ENCODE measurements at regions not wholly inside any gene's neighbourhood (a gene's known extent, or its start where the extent isn't known, plus 50 kb on each side); places are given as distances from the start of the nearest gene placed in this dataset.
"Not testable (repeated sequence)": the region's sequence is repeated elsewhere in the genome, so short reads cannot be mapped to it uniquely, and the experiment has no call there.

DNA sequence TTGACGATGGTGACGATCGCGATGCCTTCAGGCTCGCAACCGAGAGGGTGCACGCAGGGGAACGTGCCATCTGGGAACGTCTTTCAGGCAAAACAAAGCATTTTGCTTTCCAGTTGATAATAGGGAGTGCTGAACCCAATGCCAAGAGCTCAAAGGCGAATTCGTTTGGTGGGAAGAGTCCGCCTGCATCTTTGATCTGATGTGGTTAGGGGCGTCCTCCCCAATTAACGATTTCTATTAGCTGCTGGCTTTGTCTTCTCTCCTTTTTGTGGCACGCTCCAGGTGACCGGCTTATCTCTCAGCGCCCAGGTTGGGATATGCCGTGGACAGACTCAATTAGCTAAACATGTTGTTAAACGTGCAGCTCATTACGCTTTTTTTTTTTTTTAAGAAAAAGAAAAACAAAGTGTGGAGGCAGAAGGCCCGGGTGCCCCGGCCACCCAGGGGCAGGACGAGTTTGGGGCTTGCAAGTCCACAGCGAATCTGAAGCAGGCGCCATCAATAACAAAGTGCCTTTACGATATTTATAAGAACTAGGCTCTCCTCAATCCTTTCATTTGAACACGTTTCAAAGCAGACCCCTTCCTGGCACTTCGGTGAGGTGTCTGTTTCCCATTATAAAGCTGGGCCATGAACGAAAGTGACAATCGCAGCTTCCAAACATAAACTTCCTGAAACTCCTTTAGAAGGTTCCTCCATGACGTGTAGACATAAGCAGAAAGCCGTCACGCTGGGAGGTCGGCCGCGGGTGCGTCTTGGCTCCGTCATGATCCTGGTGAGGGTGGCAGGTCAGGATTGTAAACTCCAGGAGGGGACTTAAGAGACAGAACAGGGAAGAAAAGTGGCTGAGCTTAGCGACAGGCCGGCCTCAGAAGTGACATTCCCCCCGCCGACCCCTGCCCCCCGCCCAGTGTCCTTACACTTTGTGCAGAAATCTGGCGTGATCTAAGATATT, 155.3 kb downstream of the LAT start:
- DNase-seq = not testable (repeated sequence)

DNA sequence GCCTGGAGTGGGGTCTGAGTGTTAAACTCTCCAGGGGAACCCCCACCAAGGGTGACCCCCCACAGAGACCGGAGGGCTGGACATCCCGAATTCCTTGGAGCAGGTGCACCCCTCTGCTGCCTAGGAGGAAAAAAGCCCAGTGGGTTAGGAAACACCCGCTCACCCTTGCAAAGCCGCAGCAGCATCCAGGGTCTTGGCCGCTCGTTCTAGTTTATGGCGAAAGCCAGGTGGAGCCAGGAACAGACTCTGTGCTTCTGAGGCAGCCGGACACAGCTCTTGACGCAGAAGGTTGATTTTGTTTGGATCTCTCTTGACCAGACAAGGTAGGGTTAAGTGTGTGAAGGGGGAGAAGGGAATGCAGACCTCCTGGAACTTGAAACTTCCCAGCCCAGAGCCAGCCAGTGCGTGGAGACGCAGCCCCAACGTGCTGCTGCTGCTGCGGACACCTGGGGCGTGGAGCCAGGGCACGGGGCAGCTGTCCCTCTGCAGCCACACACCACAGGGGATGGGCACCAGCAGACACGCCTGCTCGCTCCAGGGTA, 154.5 kb downstream of the LAT start:
- DNase-seq = no peak

DNA sequence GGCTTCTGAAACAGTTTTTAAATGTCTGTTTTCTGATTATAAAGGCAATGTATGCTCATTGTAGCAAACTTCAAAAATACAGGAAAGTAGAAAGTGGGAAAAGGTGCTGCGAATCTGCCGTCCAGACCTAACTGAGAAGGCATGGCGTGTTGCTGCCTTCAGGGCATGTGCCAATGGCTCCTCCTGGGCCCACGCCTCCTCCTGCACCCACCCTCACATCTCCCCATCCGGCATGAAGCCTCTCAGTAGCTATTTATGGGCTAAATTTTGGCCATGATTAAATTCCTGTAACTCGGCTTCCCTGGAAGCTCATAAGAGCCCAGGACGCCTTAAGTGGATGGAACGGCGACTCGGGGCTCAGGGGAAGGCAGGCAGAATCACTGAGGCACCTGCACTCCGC, 153.8 kb downstream of the LAT start:
- DNase-seq = not testable (repeated sequence)

DNA sequence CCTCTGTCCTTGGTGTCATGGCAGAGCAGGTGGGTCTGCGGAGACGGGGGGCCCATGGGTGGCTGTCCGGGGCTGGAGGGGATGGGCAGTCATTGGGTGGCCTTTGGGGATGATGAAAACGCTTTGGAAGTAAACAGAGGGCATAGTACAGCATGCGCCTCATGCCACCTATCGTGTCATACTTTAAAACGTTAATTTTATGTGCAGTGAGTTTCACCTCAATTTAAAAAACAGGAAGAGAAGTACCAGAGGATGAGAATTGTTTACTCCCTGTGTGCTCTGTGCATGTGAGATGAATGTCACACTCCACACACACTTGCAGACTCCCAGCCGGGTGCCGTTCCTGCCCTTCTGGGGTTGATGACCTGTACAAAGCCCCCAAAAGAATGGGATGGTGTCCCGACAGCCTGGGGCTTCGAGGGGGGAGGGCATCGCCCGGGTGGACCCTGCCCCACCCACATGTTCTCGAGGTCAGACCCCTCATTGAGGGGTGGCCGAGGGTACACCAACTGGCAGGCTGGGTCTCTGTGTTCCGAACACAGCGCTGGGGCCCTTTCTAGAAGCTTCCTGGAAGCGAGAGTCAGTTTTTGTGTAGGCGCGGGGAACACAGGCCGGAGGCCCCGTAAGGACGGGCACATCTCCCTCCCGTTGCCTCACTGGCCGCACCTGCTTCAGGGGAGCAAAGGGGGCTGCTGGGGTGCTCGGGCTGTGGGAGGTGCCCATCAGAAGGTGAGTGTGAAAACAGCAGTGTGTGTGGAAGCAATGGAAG, 153.2 kb downstream of the LAT start:
- DNase-seq = not testable (repeated sequence)

DNA sequence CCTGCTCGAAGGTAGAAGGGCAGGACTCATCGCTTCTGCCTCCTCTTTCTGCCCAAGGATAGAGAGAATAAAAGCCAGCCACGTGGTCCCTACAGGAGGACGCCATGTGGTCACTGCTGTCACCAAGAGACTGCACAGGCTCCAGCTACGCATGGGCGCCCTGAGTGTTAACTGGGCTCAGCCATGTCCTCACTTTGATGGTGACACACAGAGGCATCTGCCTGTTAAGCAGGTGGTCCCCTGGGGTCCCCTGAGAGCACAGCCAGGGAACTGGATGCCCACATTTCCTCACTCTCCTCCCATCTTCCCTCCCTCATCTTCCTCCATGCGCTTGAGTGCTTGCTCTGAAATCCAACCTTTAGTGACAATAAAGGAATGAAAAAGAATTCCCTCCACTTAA, 152.6 kb downstream of the LAT start:
- not testable (repeated sequence) for DNase-seq

DNA sequence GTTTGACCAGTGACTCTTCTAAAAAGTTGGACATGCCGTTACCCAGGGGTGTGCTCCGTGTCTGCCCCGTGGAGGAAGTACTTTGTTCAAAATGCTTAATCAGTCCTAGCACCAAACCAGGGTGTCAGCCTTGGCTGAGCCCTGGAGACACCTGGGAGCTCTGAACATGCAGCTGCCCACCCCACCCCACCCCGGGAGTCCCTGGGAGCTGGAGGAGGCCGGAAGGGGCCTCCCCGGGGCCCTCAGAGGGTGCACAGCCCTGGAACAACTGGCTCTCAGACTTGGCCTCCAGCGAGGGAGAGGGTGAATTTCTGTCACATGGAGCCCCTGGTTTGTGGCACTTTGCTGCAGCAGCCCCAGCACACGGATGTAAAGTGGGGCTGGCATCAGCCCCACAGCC, 152.1 kb downstream of the LAT start:
- not testable (repeated sequence) for DNase-seq

DNA sequence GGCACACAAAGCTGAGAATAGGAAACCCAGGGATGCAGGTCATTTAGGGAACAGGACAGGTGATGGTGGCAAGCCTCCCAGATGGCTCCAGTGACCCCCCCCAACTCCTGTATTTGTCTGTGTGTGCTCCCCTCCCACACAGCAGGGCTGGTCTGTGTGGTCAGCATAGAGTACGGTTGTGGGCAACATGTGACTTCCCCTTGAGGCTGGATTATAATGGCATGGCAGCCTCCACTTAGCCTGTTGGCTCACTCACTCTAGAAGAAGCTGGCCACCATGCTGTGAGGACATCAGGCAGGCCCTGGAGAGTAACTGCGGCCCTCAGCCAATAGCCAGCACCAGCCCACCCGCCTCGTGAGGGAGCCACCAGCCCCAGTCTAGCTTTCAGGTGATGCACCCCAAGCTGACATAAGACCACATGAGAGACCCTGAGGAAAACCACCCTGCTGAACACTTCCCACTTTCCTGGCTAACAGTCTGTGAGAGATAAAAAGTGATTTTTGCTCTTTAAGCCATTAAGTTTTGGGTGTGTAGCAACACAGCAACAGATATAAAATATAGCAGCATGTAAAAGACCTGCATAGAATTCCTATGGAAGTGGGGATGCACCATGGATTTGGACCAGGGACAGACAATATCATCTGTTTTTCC, 151.3 kb downstream of the LAT start:
- not testable (repeated sequence) for DNase-seq

DNA sequence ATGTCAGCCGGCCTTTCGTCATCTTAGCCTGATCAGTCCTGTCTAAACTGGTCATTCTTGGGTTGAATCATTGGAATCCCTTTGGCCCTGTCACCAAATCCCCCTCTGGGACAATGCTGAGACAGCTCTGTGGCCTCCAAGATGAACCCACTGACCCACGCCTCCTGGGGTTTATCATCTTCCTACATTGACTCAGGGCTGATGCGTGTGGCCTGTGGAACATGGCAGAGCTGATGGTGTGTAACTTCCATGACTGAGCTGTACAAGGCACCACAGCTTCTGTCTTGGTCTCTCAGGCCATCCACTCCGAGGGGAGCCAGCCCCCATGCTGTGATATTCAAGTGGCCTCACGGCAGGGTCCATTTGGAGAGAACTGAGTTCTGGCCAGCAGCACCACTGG, 150.2 kb downstream of the LAT start:
- DNase-seq = not testable (repeated sequence)

DNA sequence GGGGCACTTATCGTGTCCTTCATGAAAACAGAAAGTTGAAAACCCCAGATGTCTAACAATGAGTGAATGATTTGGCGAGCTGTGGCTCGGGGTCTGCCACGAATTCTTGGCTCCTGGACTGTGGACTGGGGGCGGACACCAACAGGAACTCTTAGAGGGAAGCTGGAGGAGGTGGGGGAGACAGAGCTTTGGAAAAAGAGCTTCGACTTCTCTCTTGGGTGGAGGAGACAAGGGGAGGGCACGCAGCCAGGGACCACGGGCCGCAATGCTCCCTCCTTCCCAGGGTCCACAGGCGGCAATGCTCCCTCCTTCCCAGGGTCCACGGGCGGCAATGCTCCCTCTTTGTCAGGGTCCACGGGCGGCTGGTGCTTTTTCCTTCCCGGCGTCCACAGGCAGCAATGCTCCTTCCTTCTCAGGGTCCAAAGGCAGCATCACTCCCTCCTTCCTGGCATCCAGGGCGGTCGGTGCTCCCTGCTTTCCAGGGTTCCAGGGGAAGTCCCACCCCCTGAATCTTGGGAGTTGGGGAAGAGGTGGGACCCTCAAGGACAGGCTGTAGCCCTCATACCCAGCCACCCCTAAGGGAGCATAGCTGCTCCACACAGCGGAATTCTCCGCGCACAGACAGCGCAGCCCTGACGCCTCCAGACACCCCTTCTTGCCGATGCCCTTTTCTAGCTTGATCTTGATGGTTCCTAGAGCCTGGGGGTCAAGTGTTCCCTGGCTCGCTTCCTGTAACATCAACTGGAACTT, 149.0 kb downstream of the LAT start:
- DNase-seq = not testable (repeated sequence)

DNA sequence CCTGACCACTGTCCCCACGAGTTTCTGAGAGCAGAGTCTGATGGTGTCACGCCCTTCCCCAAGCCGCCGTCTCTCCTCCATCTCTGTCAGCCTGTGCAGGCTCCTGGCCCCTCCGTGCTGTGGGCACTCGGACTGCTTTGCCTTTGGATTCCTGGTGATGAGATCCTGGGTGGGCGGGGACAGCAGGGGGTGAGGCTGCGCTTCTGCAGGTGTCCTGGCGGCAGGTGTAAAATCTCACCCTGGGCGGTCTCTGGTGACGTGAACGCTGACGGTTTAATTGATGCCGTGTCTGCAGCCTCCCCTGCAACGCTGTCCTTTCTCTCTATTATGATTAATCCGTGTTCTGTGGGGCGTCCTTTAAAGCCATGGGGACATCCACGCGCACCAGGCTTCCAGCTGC, 148.0 kb downstream of the LAT start:
- DNase-seq = not testable (repeated sequence)

DNA sequence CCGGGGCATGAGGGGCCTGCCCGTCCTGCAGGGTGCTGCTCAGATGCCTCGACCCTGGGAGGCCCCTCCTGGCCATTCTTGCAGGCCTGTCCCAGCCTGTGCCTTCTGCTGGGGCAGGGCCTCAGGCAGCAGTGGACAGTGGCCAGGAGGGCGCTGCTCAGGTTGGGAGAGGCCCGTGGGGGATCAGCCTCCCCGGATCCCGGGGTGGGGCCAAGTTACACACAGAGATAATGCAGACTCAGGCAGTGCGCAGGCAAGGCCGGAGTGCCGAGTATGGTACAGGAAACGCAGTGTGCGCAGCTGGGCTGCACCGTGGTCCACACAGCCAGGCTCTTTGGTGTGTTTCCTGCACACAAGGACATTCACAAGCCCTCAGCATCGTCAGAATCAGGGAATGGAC, 147.6 kb downstream of the LAT start:
- not testable (repeated sequence) for DNase-seq

DNA sequence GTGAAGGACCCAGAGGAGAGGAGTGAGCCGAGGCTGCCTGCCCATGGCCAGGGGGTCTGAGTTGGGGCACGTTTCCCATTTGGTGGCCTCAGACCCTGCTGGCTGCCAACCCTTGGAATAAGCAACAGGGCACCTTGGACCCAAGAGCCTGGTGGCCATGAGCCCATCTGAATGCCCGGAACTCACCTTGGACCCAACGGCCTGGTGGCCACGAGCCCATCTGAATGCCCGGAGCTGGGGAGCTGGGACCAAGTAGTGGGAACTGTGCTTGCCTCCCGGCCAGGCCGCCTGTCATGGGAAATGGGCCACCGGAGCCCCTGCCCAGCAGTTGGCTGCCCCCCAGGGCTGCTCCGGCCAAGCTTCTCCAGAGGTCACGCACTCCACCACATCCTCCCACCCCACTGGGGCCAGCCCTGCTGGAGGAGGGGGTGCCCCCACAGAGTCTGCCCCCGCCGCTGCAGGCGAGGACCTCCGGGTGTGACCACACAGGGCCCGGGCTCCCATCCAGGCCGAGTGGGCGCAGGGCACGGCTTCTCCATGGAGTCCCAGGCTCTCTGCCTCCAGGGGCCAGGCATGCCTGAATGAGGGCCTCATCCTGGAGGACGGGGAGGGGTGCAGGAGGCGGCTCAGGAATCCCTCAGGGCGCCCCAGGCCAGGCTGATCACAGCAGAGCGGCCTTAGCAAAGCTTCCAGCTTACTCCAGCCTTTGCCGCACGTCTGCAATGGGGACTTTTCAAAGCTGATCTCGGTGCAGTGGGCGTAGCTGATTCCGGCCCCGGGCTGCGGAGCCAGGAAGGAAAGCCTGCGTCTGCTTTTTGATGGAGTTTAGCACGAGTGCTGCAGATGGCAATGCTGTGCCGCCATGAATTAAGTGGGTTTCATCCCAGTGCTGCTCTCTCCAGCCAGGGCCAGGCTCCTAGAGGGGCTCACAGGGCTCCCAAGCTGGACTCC, 146.3 kb downstream of the LAT start:
- DNase-seq = not testable (repeated sequence)

DNA sequence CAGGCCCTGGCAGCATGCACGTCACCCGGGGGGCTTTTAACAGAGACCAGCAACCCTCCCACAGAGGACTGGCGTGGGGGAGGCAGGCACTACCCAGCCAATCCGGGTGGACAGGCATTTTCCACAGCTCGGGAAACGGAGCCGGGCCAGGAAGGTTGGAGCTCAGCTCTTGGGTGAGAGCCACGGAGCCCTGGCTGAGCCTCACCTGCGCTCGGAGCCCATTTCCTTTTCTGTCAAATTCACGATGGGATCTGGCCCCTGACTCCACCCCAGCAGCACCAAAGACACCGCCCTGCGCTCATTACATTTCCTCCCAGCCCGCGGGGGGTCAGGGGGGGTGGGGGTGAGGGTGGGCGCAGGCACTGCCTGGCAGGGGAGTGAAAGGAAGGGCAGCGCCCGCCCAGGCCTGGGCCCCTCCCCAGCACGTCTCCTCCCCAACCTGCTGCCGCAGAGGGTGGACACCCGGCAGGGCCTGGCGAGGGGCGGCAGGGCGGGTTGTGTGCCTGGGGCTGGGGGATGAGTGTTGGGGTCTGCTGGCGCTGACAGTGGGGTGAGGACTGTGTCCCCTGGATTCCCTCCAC, 145.4 kb downstream of the LAT start:
- DNase-seq = not testable (repeated sequence)

DNA sequence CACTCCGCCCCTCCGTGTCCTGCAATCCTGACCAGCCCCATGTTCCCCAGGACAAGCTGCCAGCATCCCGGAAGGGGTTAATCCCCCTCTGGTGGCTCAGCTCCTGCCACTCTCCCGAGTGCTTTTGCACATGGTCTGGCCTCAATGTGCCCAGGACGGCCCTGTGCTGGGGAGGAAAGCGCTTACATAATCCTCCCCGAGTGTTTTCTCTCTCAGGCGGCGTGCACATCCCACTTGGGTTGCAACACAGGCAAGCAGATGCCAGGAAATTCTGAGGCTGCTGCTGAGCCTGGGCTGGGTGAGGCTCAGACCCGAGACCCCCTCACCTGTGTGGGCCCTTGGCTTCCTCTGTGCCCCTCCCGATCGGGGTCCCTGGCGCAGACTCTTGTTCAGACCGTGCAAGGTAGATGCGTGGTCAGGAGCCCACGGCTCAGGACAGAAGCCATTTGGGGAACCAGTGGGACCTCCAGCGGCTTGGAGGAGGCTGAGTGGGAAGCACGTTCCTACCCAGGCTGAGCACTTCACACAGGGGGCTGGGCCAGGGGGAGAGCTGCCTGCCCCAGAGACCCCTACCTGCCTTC, 144.7 kb downstream of the LAT start:
- DNase-seq = not testable (repeated sequence)

DNA sequence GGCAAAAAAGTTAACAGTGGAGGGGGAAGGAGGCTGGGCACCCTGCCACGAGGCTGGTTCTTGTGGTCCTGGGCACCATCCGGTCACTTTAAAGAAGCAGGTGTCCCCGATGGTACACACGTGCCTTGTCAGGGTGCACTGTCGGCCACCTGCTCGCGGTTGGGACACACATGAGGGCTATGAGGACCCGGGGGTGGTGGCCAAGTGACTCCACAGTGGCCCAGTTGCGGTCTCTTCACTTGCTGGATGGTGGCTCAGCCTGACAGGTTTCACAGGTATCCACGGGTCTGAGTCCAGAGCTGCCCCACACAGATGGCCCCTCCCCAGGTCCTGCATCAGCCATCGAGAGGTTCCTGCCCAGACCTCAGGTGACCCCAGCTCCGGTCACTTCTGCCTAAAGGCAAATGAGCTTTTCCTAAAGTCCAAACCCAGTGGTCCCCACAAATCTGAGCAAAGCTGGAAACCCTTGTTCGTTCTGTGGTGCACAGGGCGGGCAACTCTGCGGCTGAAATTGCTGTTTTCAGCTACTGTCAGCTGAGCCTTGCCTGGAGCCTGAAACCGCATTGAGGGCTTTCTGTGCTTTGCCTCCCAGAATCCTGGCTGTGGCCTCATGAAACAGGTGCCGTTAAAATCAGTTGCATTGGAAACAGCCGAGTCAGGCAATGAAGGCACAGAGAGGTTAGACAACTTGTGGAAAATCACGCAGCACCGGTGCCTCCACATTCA, 144.0 kb downstream of the LAT start:
- not testable (repeated sequence) for DNase-seq

DNA sequence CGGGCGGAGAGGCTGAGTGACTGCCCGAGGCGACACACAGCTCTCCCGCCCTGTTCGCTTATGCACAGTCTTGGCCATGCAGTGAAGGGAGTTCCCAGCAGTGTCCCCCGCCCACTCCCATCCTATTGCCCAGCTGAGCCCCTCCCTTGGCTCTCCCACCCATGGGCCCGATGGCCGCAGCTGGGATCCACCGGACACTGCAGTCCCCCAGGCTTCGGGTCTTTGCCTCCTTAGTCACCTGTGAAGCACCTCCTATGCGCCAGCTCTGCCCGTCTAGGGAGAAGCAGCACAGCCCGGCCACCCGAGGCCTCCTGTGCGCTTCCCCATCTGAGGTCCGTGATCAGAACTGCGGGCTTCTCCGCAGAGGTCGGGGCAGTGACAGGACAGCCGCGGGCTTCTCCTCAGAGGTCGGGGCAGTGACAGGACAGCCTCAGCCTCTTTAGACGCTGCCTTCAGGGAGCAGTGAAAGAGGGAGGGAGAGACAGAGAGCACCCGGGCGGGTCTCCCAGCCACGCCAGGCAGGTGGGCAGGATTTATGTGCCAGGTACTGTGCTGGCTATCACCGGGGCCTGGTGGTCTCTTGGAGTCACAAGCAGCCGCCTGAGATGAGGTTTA, 143.1 kb downstream of the LAT start:
- not testable (repeated sequence) for DNase-seq

DNA sequence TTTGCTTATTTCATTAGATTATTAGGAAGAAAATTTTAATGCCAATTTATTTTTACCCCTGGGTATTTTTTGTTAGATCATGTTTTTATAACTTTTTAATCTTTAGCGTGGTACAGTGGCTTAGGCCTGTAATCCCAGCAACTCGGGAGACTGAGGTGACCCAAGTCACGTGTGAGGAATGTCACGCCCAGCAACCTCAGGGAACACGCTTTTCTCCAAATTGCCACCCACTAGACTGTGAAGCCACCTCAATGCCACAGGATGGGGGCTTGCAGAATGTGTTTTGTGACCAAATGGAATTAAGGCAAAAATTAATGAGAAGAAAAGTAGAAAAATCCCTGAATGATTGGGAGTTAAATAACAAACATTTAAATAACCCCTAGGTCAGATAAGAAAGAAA, 141.8 kb downstream of the LAT start:
- DNase-seq = no peak

DNA sequence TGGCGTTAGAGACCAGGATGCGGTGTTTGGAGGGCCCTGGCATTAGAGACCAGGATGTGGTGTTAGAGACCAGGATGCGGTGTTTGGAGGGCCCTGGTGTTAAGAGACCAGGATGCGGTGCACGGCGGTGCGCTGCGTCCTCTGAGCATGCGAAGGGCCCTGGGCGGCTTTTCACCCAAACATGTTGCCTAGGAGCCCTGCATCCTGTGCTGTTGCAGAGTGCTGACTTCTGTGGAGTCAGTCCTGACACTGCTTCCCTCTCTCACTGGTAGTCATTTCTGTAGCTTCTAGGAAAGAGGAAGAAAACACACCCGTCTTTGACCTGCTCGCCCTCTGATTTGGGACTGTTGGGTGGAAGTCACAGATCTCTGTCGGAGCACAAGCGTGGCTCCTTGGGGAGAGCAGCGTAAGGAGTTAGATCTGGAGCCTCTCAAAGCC, 141.2 kb downstream of the LAT start:
- no peak for DNase-seq

DNA sequence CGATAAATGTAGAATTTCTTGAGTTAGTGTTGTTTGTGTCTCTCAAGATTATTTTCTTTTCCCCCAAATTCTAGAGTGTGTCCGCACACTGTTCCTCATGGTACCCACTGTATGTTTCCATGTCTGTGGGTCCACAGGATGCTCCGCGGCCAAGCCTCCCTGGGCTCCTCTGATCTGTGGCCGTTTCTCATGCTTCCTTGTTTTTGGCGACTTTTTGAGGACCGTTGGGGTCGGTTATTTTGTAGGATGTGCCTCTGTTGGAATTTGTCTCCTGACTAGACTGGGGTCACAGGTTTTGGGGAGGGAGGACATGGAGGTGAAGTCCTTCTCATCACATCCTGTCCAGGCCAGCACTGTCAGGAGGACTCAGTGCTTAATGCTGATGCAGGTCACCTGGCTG, 140.0 kb downstream of the LAT start:
- DNase-seq = no peak

Measured in activated CD4-positive, alpha-beta T cell treated with anti-CD3 and anti-CD28 coated beads for 1 hour (primary cell).